ENCODE measurements at regions not wholly inside any gene's neighbourhood (a gene's known extent, or its start where the extent isn't known, plus 50 kb on each side); places are given as distances from the start of the nearest gene placed in this dataset.

- TF ChIP-seq, protein P1, sequence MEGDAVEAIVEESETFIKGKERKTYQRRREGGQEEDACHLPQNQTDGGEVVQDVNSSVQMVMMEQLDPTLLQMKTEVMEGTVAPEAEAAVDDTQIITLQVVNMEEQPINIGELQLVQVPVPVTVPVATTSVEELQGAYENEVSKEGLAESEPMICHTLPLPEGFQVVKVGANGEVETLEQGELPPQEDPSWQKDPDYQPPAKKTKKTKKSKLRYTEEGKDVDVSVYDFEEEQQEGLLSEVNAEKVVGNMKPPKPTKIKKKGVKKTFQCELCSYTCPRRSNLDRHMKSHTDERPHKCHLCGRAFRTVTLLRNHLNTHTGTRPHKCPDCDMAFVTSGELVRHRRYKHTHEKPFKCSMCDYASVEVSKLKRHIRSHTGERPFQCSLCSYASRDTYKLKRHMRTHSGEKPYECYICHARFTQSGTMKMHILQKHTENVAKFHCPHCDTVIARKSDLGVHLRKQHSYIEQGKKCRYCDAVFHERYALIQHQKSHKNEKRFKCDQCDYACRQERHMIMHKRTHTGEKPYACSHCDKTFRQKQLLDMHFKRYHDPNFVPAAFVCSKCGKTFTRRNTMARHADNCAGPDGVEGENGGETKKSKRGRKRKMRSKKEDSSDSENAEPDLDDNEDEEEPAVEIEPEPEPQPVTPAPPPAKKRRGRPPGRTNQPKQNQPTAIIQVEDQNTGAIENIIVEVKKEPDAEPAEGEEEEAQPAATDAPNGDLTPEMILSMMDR (IDR thresholded peaks at IDR 0.05), result no peak
- no peak for TF ChIP-seq POLR2A (IDR thresholded peaks at IDR 0.05)
Measured at GRCh38 chr13:39197647-39198007, 159.4 kb downstream of the NHLRC3 start.
